CD4-positive, alpha-beta T cell treated with Interleukin-6 for 4 hours (primary cell): ENCODE measurements at regions not wholly inside any gene's neighbourhood (a gene's known extent, or its start where the extent isn't known, plus 50 kb on each side); places are given as distances from the start of the nearest gene placed in this dataset.

Source experiments
- DNase-seq: peaks from one replicate; pipeline ENCODE4 v3.0.0-alpha.2; 2020; ENCODE audit warnings: mixed read lengths

DNA sequence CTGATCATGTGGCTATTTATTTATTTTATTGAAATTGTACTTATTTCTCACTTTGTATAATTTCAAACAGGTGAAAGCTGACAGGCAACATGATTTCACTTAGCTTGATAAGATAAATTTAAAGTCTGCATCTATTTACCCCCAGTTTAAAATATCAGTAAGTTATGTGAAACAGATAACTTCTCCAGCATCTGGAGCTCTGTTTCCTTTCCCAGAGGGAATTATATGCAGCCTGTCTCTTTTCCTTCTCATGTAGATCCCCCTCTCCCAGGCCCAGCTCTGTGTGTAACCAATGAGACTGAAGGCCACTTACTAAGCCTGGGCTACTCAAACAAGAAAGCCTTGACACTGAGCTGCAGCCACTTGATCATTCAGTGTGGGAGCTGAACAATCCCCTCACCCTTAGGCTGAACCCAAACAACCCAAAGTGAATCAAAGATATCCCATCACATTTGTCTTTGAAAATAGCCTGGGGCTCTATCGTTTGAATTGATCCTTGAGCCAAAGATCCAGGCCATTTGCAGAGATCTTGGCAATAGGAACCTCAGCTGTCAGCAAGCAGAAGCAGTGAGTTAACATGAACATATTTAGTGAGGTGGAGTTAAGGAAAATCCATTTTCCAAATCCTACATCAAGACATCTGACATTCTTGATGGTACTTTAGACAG, 383.9 kb downstream of the TGFB2 start:
- no peak for DNase-seq

DNA sequence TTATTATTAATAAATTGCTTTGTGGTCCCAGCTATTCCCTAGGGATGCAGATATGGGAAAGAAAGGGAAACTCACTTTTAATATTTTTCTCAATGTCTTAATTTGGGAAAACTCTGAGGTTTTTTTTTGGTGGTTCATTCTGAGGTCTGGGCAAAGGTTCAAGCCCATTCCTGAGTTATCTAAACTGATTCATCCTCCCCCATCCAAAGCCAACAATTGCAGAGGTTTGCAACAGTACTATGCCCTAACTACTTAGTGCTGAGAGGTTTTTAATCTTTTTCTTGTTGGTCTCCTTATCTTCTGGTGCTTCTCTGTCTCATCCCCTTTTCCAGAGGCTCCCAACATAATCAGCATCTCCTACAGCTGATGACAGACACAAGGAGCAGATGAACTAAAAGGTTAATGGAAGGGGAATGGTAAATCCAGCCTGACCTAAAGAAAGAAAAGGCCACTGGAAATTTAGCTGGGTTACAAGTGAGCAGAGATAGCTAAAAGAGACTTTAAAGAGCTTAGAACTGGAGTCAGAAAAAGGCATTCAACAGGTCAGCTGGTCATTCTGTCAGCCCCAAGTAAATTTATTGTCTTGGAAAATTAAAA, 390.4 kb downstream of the TGFB2 start:
- no peak for DNase-seq

DNA sequence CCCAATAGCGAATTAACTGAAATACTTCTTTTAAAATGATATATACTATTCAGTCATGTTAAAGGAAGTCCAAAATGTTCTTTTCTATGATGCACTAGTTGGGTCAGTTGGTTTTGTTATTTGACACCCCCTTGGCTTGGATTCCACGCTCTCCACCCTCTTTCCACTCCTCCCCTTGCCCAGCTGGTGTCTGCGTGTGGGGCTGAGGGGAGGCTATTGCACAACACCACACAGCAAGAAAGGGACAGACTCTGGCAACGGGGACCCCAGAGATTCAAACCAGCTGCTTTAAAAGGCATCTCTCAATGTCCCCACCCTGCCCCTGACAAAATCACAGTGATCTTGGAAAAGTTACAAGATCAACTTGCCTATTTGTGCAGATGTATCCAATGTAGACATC, 394.3 kb downstream of the TGFB2 start:
- DNase-seq: no peak

DNA sequence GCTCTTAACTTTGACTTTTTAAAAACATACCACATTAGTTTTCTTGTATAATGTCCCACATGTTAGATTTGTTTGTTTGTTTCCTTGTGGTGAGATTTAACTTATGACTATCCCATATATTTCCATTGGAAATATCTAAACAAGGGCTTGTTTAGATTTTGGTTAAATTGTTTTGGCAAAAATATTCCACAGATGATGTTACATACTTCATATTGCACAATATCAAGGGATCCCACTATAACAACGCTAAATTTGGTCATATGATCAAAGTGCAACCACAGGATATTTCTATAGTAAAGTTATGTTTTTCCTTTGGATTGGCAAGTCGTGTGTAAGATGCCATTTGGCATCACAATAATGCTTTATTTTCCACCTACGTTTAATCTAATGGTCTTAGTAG, 396.7 kb downstream of the TGFB2 start:
- DNase-seq: no peak

DNA sequence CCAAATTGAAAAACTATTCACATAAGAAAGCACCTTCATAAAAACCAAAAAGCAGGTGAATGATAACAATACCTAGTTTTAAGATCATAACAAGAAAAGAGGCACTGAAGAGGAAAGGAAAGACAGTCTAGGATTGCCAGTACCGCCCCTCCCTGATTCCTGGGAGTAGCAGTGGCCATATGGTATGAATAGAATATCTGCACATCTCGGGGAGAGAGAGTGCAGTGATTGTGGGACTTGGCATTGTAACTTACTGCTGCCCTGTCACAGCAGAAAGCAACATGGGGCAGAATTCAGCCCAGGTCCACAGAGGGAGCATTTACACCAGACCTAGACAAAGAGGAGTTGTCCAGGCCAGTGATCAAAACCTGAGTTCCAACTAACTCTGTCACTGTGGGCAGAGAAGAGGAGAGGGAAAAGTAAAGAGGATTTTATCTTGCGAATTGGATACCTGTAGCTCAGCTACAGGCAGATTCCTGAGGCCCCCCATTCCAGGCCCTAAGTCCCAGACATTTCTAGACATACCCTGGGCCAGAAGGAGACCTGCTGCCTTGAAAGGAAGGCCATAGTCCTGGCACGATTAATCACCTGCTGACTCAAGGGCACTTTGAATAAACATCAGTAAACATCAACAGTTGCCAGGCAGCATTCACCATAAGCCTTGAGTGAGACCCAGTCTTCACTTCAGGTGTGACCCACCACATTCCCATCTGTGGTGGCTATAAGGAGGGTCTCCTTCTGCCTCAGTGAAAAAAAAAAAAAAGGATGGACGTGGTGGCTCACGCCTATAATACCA, 397.5 kb downstream of the TGFB2 start:
- DNase-seq: no peak

DNA sequence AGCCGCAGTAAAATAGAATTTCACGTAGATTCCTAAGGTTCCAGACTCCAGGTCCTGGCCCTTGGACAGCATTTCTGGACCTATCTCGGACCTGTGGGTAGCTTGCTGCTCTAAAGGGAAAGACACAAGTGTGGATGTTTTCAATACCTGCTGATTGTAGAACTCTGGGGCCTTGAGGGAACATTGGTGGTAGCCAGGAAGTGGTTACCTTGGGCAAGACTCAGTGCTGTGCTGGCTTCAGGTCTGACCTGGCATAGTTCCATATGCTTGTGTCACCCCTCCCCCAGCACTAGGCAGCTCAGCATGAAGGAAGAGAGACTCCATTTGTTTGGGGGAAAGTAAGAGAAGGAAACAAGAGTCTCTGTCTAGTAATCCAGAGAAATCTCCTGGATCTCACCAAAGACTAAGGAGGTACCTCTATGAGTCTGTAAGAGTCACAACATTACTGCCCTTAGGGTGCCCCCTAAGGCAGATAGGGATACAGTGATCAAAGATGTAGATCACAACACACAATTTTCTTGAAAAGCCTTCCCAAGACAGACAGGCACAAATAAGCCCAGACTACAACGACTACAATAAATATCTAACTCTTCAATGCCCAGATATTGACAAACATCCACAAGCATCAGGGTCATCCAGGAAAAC, 398.8 kb downstream of the TGFB2 start:
- DNase-seq: no peak

DNA sequence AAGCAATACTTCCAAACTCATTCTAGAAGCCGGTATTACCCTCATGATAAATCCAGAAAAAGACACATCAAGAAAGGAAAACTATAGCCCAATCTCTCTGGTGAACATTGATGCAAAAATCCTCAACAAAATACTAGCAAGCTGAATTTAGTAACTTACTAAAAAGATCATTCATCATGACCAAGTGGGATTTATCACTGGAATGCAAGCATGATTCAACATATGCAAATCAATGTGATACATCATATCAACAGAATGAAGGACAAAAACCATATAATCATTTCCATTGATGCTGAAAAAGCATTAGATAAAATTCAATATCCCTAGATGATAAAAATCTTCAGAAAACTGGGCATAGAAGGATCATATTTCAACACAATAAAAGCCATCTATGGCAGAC, 402.9 kb downstream of the TGFB2 start:
- DNase-seq: no peak

DNA sequence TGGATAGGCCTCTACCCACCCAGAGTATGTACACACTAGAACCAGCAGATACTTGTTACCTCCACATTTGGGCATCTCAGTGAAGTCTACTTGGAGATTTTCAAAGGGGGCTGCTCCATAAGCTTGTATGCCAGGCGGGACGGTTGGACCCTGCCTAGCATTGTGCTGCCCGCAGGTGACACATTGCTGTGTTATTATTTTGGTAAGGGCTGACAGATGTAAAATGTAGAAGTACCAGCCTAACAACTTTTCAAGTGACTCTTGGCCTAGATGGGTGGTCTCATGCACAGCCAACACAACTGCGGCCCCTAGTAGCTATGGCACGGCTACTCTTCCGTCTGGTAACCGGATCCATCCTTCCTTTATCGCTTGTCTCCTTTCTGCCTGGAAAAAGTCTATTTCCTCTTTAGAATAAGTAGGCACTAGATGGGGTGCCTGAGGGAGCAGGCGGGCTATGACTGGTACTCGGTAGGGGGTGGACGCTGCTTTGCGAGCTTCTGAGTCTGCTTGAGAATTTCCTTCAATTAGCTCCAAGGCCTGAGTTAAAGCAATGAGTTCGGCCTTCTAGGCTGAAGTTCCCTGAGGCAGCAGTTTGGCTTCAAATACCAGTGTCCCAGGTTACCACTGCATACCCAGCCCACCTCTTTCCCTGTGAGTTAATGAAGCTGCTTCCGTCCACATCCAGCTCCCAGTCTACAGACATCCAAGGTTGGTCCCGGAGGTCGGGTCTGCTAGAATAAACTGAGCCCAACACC, 405.3 kb downstream of the TGFB2 start:
- no peak for DNase-seq

DNA sequence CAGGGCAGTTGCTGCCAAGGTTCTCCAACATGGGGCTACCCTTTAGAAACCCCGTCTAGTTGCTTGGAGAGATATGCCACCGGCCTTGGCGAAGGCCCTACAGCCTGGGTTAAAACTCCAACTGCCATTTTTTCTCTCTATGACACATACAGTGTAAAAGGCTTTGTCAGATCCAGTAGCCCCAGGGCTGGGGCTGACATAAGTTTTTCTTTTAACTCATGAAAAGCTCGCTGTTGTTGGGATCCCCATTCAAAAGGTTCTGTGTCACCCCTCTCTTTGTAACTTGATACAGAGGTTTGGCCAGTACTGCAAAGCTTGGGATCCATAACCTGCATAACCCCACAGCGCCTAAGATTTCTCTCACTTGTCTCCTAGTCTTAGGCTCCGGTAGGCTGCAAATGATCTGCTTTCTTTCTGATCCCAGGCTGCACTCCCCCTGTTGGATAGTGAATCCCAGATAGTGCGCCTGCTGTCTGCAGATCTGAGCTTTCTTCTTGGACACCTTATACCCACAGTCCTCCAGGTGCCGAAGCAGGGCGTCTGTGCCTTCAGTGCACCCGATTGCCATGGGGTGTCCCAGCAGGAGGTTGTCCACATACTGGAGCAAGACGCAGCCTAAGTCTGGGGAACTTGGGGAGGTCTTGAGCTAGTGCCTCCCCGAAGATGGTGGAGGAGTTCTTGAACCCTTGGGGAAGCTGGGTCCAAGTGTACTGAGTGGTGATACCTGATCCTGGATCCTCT, 406.2 kb downstream of the TGFB2 start:
- no peak for DNase-seq

DNA sequence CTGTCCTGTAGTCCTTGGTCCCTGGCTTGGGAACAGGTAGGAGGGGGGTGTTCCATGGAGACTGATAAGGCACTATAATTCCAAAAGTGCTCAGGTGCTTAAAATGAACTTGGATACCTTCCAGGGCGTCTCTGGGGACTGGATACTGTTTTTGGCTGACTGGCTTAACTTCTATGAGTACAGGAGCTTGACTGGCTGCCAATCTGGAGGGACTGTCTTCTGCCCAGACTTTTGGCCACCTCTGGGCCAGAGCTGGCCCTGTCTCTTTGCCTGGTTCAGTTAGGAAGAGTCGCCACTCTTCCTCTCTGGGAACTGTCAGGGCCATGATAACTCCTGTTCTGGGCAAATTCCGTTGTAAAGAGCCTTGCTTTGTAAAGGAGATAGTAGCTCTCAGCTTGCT, 407.0 kb downstream of the TGFB2 start:
- DNase-seq: no peak

DNA sequence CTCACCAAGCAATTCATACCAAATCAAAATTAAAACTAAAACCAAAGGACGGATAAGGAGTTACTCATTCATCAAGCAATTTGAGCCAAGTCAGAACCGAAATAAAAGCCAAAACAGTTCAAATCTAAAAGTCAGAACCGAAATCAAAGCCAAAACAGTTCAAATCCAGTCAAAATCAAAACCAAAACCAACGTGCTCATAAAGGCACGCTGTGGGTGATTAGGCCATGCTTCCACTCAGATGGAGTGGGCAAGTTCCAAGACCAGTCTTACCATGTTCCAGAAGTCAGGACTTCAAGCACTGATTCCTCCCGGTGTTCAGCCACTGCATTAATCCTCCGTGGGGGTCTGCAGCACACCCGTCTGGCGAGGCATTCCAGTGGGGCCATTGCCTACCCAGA, 409.3 kb downstream of the TGFB2 start:
- no peak for DNase-seq

DNA sequence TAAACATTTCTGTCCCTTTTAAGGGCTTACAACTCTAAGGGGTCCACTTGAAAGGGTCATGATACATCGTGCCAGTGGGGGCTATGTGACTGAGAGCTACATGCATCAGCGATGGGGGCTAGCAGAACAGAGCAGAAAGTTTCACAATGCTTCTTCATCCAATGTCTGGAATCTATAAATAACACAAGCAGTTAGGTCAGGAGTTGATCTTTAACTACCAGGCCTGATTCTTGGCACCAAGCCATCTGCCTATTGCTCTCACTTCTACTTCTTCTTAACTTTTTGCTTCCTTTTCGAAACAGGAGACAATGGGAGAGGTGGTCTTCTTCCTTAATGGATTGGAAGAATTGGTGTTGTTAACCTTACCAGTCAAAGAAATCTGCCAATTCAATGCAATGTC, 410.0 kb downstream of the TGFB2 start:
- DNase-seq: no peak

DNA sequence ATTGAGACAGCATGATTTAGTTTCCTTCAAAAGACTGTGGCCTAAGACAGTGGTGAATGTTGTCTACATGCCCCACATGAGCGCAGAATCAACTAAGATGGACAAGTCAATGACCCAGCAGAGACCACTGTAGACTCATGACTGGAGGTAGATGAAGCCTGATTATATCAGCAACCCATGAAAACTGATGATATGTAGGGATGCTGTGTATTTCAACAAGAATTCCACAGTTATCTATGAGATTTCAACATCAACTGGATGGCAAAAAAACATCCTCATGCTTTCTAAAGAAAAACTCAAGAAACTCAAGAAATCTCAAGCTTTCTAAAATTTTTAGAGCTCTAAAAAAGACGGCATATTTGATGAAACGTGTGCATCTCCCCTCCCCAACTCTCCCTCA, 413.9 kb upstream of the LYPLAL1 start:
- DNase-seq: no peak

DNA sequence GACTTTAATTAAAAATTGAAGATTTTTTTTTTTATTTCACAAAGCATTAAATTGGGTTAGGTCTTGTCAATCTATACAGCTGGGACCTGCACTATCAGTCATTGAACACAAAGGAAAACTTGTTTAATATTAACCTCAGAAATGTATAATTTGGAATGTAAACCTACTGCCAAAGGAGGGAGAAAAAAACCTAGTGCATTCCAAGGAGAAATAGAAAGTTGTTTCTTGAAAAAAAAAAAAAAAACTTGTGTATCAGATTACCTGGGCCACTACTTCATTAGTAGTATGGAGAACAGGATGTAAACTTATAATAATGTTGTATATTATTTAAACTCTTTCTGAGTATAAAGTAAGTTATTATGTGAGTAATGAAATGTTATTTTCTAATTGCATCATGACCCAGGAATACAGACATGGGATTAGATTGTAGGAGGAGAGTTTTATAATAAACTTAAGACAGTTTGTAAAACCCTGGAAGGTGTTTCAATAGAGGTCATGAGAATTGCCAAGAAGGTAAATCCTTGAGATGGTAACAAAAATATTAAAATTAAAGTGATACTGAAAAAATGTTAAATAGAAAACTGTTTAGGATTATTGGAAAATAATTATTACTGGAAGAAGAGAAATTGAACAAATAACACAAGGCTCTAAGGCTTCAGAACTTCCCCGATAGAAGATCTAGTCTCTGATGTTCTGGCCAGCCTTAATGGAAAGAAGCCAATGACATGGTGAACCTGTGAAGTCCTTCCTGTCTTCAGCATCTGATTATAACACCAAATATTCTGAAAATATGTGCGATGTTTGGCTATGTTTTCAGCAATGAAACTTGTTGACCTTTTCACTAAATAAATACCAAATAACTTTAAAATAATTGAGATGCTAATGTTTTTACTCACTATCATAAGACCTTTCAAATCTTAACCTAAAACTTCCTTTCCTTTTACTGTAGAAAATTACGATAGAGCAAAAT, 412.8 kb upstream of the LYPLAL1 start:
- no peak for DNase-seq

DNA sequence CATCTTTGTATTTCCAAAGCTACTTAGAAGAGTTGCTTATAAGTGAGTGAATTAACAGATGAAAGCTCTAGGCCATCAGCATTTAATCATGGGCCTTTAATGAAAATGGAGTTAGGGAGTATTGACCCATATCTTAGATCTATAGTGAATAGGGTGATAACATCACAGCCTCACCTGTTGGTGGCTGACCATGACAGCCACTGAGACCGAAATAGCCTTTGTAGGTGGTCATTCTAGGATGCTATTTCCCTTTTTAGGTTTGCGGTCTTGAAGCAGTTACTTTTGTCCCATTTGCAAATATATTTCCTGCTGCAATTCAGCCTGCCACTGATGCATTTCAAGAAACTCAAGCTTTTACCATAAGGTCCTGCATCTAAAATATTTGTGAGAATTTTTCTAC, 410.1 kb upstream of the LYPLAL1 start:
- DNase-seq: no peak

DNA sequence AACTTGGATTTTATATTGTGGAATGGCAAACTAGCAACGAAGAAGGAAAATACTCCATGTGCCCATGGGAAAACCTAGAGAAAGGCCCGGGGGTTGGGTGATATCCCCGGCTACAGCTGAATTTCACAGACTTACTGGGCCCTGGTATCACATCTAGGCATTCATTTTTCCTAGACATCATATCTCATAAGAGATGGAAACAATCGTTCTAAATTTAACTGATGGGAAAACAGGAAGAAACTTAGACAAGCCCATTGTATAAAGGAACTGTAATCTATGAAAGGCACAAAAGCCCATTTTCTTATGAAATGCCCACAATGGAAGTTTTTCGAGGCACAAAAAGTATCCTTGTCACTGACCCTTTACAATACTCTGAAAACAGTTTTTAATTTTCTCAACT, 407.9 kb upstream of the LYPLAL1 start:
- DNase-seq: no peak

DNA sequence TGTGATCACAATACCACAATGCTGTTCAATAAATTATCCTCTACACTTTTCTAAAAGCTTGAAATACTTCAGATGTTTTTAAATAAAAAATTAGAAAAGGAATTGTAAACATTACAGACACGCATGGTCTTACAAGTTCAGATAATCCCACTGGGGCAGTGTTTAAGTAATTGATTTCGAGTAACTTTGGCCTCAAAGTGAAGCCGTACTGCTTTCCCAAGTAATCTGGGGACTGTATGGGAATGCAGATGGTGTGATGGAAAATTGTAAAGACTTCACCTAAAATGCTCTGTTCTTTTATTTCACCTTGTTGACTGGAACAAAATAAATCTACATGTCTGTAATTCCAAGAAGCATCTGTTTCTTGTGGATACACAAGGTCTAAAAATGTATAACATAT, 401.7 kb upstream of the LYPLAL1 start:
- DNase-seq: no peak

DNA sequence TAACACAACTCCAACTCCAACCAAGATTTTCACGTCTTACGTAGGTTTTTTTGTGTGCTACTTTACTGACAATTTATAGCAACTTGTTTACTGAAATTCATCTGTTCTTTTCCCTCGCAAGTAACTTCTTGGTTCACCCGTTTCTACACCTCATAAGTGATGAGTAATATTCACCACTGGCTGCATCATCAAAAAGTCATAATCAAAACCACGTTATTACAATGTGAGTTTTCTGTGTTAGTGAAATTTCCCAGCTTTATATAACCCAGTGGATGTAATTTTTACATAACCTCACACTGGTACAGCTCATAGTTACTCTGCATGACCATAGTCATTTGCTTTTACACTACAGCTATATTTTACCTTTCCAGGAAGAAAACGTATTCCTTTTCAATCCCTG, 401.1 kb upstream of the LYPLAL1 start:
- no peak for DNase-seq

DNA sequence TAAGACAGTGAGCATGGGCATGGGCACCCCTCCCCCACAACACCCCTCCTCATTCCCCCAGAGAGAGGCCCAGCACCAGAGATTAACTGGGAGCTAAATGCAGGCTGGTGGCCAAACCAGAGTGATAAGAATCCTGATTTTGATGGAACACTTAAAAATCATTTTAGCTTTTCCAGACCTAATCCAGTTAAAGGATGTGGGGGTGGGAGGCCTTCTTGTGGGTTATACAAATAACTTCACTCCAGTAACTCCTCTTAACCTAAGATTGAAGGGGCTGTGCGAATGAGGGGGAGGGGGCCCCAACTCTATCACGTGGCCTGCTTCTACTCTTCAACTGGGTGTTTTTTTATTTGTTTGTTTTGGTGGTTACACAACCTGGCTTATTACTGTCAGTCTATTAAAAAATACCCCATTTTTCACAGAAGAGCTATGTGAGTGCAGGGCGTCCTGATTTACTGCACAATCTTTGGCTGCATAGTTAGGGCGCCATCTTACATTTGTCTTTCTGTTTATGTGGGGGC, 398.1 kb upstream of the LYPLAL1 start:
- DNase-seq: no peak

DNA sequence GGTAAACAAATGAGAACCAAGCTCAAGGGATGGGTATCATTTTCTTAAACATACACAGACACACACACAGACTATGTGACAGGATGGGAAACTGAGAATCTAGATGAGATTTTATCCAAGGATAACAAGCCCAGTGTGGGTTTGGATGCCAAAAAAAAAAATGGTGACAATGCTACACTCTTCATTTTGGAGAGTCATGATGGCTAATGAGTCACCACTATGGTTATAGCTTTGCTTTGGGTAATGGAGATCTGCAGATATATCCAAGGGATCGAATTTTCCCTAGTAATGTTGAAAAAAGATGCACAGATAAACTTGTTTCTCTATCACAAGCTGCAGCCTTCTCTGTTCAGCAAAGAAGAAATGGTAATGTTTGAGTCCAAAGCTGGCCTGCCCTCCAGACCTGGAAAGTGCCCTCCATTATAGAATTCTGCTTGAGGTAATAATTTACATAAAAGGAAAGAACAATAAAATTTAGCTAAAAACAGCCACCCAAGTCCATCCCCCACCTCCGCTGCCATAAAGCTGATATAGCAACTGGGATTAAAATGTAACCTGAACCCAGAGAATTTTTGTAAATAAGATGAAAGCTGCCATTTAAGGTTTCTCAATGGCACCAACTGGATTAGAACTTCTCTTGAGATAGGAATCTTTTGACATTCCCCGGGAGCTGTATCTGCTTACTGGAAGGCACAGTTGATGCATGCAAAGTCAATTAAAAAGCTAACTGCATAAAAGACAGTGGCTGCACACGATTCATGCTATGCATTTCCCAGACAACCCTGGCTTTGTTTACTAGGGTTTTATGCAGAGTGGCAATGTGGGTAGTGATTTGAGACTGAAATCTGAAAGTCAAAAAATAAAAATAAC, 395.2 kb upstream of the LYPLAL1 start:
- DNase-seq: no peak
